Subcutaneous abdominal adipose tissue (tissue), 5 donors: ENCODE measurements at regions not wholly inside any gene's neighbourhood (a gene's known extent, or its start where the extent isn't known, plus 50 kb on each side); places are given as distances from the start of the nearest gene placed in this dataset.
A peak's percentile ranks its signal among the peaks of the same experiment; 100 is the strongest.
"Not testable (repeated sequence)": the region's sequence is repeated elsewhere in the genome, so short reads cannot be mapped to it uniquely, and the experiment has no call there.

Experiments used
- H3K27ac ChIP-seq: one replicate; pipeline ENCODE4 v1.7.0; 2013; ENCODE audit warnings: low read depth, mild to moderate bottlenecking, inconsistent platforms, low read length, moderate library complexity
- H3K27me3 ChIP-seq, 5 donors: one replicate each; pipeline ENCODE4 v1.7.0; 2013; ENCODE audit warnings: low read length in 5 of 5, inconsistent platforms in 1 of 5; ENCODE audit not compliant: control insufficient read depth in 5 of 5, insufficient read depth in 4 of 5
- H3K36me3 ChIP-seq, 5 donors: one replicate each; pipeline ENCODE4 v1.7.0; 2013; ENCODE audit warnings: low read length in 5 of 5; ENCODE audit not compliant: control insufficient read depth in 5 of 5, insufficient read depth in 5 of 5
- H3K4me1 ChIP-seq, 5 donors: one replicate each; pipeline ENCODE4 v1.7.0; 2013; ENCODE audit warnings: low read length in 5 of 5, mild to moderate bottlenecking in 3 of 5, moderate library complexity in 1 of 5; ENCODE audit not compliant: control insufficient read depth in 5 of 5, insufficient read depth in 5 of 5
- H3K4me3 ChIP-seq, 5 donors: one replicate each; pipeline ENCODE4 v1.7.0; 2013; ENCODE audit warnings: low read length in 5 of 5, low read depth in 1 of 5
- H3K9ac ChIP-seq, 5 donors: one replicate each; pipeline ENCODE4 v1.7.0; 2013; ENCODE audit warnings: low read length in 5 of 5, mild to moderate bottlenecking in 4 of 5, moderate library complexity in 3 of 5
- H3K9me3 ChIP-seq, 5 donors: one replicate each; pipeline ENCODE4 v1.7.0; 2013; ENCODE audit warnings: low read length in 5 of 5; ENCODE audit not compliant: control insufficient read depth in 5 of 5
- donor health status: healthy.
- donor health status: healthy.
- donor health status: healthy.
- donor health status: healthy.
- donor health status: healthy.

GRCh38 chr14:31911160-31911559 lies 165.9 kb upstream of the ARHGAP5 start:
- Histone ChIP-seq H3K4me3 (no peak overlapping the region), H3K27ac (no peak overlapping the region), H3K4me1 (peaks cover 0 to 4% (median 0%) of the 10 kb centered on the region in 5 donors), H3K36me3 (no peaks in the 10 kb centered on the region), H3K9ac (no peak overlapping the region), H3K27me3 (no peaks in the 10 kb centered on the region), H3K9me3 (peaks cover 0 to 11% (median 9%) of the 10 kb centered on the region in 5 donors)

- Histone ChIP-seq H3K4me1 (no peaks in the 10 kb centered on the region), H3K4me3 (no peak overlapping the region), H3K9ac (no peak overlapping the region), H3K27me3 (no peaks in the 10 kb centered on the region), H3K27ac (no peak overlapping the region), H3K36me3 (no peaks in the 10 kb centered on the region), H3K9me3 (peaks cover 0 to 11% (median 9%) of the 10 kb centered on the region in 5 donors)
Observed at GRCh38 chr14:31913370-31913769, 163.7 kb upstream of the ARHGAP5 start.

DNA sequence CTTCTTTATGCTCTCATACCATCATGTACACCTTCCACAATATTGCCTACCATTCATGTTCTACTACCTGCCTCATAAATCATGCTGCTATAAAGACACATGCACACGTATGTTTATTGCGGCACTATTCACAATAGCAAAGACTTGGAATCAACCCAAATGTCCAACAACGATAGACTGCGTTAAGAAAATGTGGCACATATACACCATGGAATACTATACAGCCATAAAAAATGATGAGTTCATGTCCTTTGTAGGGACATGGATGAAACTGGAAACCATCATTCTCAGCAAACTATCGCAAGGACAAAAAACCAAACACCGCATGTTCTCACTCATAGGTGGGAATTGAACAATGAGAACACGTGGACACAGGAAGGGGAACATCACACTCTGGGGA lies 158.8 kb upstream of the ARHGAP5 start:
- H3K27ac ChIP-seq, H3K9me3 ChIP-seq, H3K27me3 ChIP-seq, H3K9ac ChIP-seq, H3K4me1 ChIP-seq, H3K4me3 ChIP-seq, H3K36me3 ChIP-seq: not testable (repeated sequence)

- Histone ChIP-seq H3K9me3 (no peaks in the 10 kb centered on the region), H3K4me1 (no peaks in the 10 kb centered on the region), H3K27ac (no peak overlapping the region), H3K27me3 (no peaks in the 10 kb centered on the region), H3K36me3 (no peaks in the 10 kb centered on the region), H3K4me3 (no peak overlapping the region), H3K9ac (no peak overlapping the region)
Observed at GRCh38 chr14:31920001-31920400, 157.1 kb upstream of the ARHGAP5 start.

GRCh38 chr14:31920989-31921650 lies 156.0 kb upstream of the ARHGAP5 start:
- Histone ChIP-seq H3K9me3 (no peaks in the 10 kb centered on the region), H3K4me3 (no peak overlapping the region), H3K36me3 (no peaks in the 10 kb centered on the region), H3K9ac (no peak overlapping the region), H3K27me3 (no peaks in the 10 kb centered on the region), H3K4me1 (peaks cover 0 to 8% (median 0%) of the 10 kb centered on the region in 5 donors), H3K27ac (no peak overlapping the region)

DNA sequence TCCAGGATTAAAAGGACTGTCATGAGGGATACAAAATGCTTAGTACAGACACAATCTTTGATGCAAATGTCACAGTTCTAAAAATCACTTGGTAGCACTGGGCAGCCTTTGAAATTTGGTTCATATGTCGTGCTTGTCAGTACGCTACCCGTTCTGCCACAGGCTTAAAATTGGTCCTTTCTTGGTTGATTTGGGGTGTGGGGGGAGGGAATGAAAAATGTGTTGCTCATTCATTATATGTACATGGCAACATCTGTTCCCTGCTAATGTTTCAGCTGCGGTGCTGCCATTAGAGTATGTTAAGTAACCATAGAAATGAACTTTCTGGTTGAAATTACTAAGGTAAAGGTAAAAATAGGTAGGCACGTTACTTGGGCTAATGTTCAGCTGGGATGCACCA lies 155.4 kb upstream of the ARHGAP5 start:
- H3K4me1 ChIP-seq: peaks cover 0 to 13% (median 0%) of the 10 kb centered on the region in 5 donors
- H3K36me3 ChIP-seq: no peaks in the 10 kb centered on the region
- no peaks in the 10 kb centered on the region for H3K27me3 ChIP-seq
- H3K27ac ChIP-seq: no peak overlapping the region
- no peak overlapping the region for H3K4me3 ChIP-seq
- H3K9me3 ChIP-seq: no peaks in the 10 kb centered on the region
- no peak overlapping the region for H3K9ac ChIP-seq

- Histone ChIP-seq H3K27me3 (no peaks in the 10 kb centered on the region), H3K4me3 (no peak overlapping the region), H3K9me3 (no peaks in the 10 kb centered on the region), H3K9ac (no peak overlapping the region), H3K4me1 (peaks cover 6 to 34% (median 16%) of the 10 kb centered on the region in 5 donors), H3K27ac (peak overlapping the region; percentile 34), H3K36me3 (no peaks in the 10 kb centered on the region)
Observed at GRCh38 chr14:31926123-31926522, 151.0 kb upstream of the ARHGAP5 start.

DNA sequence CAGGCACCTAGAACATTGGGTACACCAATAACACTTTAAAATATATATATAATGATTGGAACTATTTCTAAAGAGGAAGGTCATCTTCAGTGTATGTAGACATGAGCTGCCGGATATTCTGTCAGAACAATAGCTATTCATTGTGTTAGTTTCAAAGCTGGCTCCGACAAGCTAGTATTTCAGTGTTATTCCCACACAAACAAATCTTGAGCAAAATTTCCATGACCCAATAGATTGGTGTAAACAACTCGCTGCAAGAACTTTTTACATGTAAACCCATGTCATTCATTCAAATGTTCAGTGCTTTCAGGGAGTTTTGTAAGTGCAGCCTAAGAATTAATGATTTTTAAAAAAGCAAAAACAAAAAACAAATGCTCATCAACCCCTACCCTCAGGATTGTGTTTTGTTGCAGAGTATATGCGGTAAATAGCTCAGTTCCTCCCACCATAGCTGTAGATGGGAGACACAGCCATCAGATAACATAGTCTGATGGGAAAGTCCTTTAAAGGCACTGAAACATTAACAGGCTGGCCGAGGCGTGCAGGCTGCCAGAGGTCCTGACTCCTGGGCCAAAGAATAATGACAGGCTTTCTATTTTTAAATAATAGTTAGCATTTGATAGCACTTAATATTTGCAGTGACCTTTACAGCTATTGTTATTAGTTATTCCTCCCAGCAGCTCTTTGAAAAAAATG lies 150.3 kb upstream of the ARHGAP5 start:
- Histone ChIP-seq H3K9ac (no peak overlapping the region), H3K27ac (peak overlapping the region; percentile 34), H3K4me3 (no peak overlapping the region)

DNA sequence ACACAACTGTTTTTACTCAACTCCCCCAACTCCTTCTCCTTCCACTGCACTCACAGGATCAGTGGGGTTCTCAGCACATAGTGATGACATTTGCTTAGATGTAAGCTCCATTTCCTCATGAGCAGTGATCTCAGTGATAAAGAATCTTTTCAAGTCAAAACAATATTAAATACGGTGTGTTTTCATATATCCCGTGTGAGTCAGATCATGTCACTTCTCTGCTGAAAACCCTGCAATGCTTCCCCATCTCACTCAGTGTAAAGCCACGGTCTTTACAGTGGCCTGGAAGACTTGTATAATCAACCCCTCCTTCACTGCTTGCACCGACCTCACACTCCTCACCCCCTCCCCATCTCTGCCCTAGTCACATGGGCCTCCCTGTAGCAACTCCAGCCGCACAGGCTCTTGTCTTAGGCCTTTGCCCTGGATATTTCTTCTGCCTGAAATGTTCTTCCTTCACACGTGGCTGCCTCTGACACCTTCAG lies 149.7 kb upstream of the ARHGAP5 start:
- Histone ChIP-seq H3K27me3 (no peaks in the 10 kb centered on the region), H3K9ac (peak overlapping the region in 1 of 5 donors; percentile 20), H3K4me3 (no peak overlapping the region), H3K27ac (peak overlapping the region; percentile 71), H3K9me3 (no peaks in the 10 kb centered on the region), H3K4me1 (peaks cover 6 to 34% (median 16%) of the 10 kb centered on the region in 5 donors), H3K36me3 (no peaks in the 10 kb centered on the region)

More for the DNA sequence above, 150.3 kb upstream of the ARHGAP5 start:
- peaks cover 6 to 34% (median 16%) of the 10 kb centered on the region in 5 donors for H3K4me1 ChIP-seq
- H3K9me3 ChIP-seq: no peaks in the 10 kb centered on the region
- no peaks in the 10 kb centered on the region for H3K27me3 ChIP-seq
- H3K36me3 ChIP-seq: no peaks in the 10 kb centered on the region

GRCh38 chr14:31930070-31930469 lies 147.0 kb upstream of the ARHGAP5 start:
- no peaks in the 10 kb centered on the region for H3K27me3 ChIP-seq
- H3K4me3 ChIP-seq: no peak overlapping the region
- no peaks in the 10 kb centered on the region for H3K36me3 ChIP-seq
- H3K4me1 ChIP-seq: peaks cover 6 to 40% (median 22%) of the 10 kb centered on the region in 5 donors
- H3K9me3 ChIP-seq: no peaks in the 10 kb centered on the region
- H3K27ac ChIP-seq: no peak overlapping the region
- H3K9ac ChIP-seq: no peak overlapping the region
